Kidney (tissue), 13 donors: ENCODE measurements at regions not wholly inside any gene's neighbourhood (a gene's known extent, or its start where the extent isn't known, plus 50 kb on each side); places are given as distances from the start of the nearest gene placed in this dataset.

Experiments
- DNase-seq, 5 donors: peaks; one replicate each; pipeline ENCODE4 v3.0.0-alpha.2; 2013 to 2020
- FAIRE-seq: peaks from 2 replicates; lab custom pipeline; 2012; peaks lifted over from hg19 to GRCh38; lab: Jason Lieb, UNC
- H3K27ac ChIP-seq, 2 donors: one replicate each; pipeline ENCODE4 v1.7.0; 2013; ENCODE audit warnings: low read depth in 2 of 2, low read length in 2 of 2, inconsistent platforms in 1 of 2
- H3K27me3 ChIP-seq: one replicate; pipeline ENCODE4 v1.7.1; 2013; ENCODE audit warnings: low read length, inconsistent platforms; ENCODE audit not compliant: control insufficient read depth, insufficient read depth
- H3K36me3 ChIP-seq, 3 donors: one replicate each; pipeline versions ENCODE4 v1.7.0 to v1.7.1; 2013; ENCODE audit warnings: low read length in 3 of 3, control low read depth in 1 of 3, inconsistent platforms in 1 of 3; ENCODE audit not compliant: insufficient read depth in 3 of 3, control insufficient read depth in 2 of 3
- H3K4me1 ChIP-seq, 3 donors: one replicate each; pipeline versions ENCODE4 v1.7.0 to v1.7.1; 2013; ENCODE audit warnings: low read length in 3 of 3, inconsistent platforms in 1 of 3, low read depth in 1 of 3; ENCODE audit not compliant: control insufficient read depth in 2 of 3, insufficient read depth in 2 of 3
- H3K4me3 ChIP-seq, 3 donors: one replicate each; pipeline versions ENCODE4 v1.7.0 to v1.8.1; 2013; ENCODE audit warnings: low read length in 3 of 3, control low read depth in 1 of 3, inconsistent platforms in 1 of 3
- H3K9ac ChIP-seq, 3 donors: one replicate each; pipeline versions ENCODE4 v1.7.0 to v1.7.1; 2013; ENCODE audit warnings: low read length in 3 of 3, control low read depth in 1 of 3, inconsistent platforms in 1 of 3
- H3K9me3 ChIP-seq, 3 donors: one replicate each; pipeline versions ENCODE4 v1.7.0 to v1.7.1; 2013; ENCODE audit warnings: low read length in 3 of 3, control low read depth in 1 of 3, inconsistent platforms in 1 of 3; ENCODE audit not compliant: control insufficient read depth in 2 of 3, insufficient read depth in 1 of 3
- CTCF ChIP-seq: IDR thresholded peaks from 3 replicates; pipeline ENCODE4 v1.5.1; 2012; ENCODE audit warnings: mild to moderate bottlenecking, moderate library complexity, borderline replicate concordance; ENCODE audit not compliant: insufficient read depth; ENCODE audit errors: extremely low read depth
- intact Hi-C: fragments of 100-400 bp; cut with DNase I; formaldehyde crosslinking; loops from one replicate; pipeline ENCODE4 v1.11.1; 2022
- donor health status: control.
- donor health status: control.
- donor health status: control.
- donor health status: control.
- donor health status: control.
- donor health status: DM: yes; HTN: yes; CAD: no.
- donor health status: Normal renal cell carcinoma (clear cell type).

- intact Hi-C loops: no loop called here
- Histone ChIP-seq H3K9ac (no peak overlapping the region), H3K27ac (no peak overlapping the region), H3K4me3 (no peak overlapping the region), H3K36me3 (no peaks in the 10 kb centered on the region), H3K9me3 (no peaks in the 10 kb centered on the region), H3K4me1 (no peaks in the 10 kb centered on the region), H3K27me3 (no peaks in the 10 kb centered on the region)
- DNase-seq (peak in 3 of 5 donors; percentile 13 to 57 (median 56)), FAIRE-seq (no peak)
- TF ChIP-seq CTCF: no peak
These were observed 254.6 kb downstream of the GASK1B start for GRCh38 chr4:157918036-157918832.

GRCh38 chr4:157912212-157912611 is 260.6 kb downstream of the GASK1B start:
- intact Hi-C loops: no loop called here
- Histone ChIP-seq H3K4me1 (no peaks in the 10 kb centered on the region), H3K27me3 (no peaks in the 10 kb centered on the region), H3K27ac (no peak overlapping the region), H3K36me3 (no peaks in the 10 kb centered on the region), H3K9ac (no peak overlapping the region), H3K9me3 (no peaks in the 10 kb centered on the region), H3K4me3 (no peak overlapping the region)
- TF ChIP-seq CTCF: no peak
- no peak for DNase-seq
- FAIRE-seq: no peak

DNA sequence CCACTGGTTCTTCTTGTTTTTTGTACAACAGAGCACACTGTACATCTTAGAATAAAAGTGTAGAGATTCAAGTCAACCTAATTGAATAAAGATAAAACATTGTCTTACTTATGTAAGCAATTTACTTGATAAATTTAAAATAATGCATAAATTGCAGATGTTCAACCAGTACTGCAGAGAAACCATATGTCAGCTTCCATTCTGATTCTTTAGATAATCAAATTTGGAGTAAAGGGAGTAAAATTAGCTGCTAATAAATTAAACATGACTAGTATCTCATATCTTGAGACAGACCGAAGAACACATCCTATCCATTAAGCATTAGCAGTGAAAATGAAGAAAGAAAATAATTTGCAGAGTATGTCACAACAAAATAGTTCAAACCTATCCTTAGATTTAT is 261.2 kb downstream of the GASK1B start:
- H3K9ac ChIP-seq: no peak overlapping the region
- no peaks in the 10 kb centered on the region for H3K36me3 ChIP-seq
- DNase-seq (no peak), FAIRE-seq (no peak)
- no peak for TF ChIP-seq CTCF
- no peak overlapping the region for H3K4me3 ChIP-seq
- no peak overlapping the region for H3K27ac ChIP-seq
- H3K9me3 ChIP-seq: no peaks in the 10 kb centered on the region
- H3K27me3 ChIP-seq: no peaks in the 10 kb centered on the region
- no peaks in the 10 kb centered on the region for H3K4me1 ChIP-seq
- intact Hi-C loops: no loop called here

GRCh38 chr4:157908691-157909090 is 264.1 kb downstream of the GASK1B start:
- no peaks in the 10 kb centered on the region for H3K4me1 ChIP-seq
- H3K9ac ChIP-seq: no peak overlapping the region
- DNase-seq (no peak), FAIRE-seq (no peak)
- no peak overlapping the region for H3K27ac ChIP-seq
- H3K9me3 ChIP-seq: no peaks in the 10 kb centered on the region
- H3K36me3 ChIP-seq: no peaks in the 10 kb centered on the region
- intact Hi-C loops: no loop called here
- H3K4me3 ChIP-seq: no peak overlapping the region
- no peaks in the 10 kb centered on the region for H3K27me3 ChIP-seq
- TF ChIP-seq CTCF: no peak
